ENCODE measurements at regions not wholly inside any gene's neighbourhood (a gene's known extent, or its start where the extent isn't known, plus 50 kb on each side); places are given as distances from the start of the nearest gene placed in this dataset.
"Not testable (repeated sequence)": the region's sequence is repeated elsewhere in the genome, so short reads cannot be mapped to it uniquely, and the experiment has no call there.

GRCh38 chr12:89824822-89825221 lies 116.2 kb upstream of the ATP2B1 start:
- H3K4me3 ChIP-seq (ENCODE audit: low read depth, low read length): no peak overlapping the region
- TF ChIP-seq CTCF (IDR thresholded peaks at IDR 0.05; ENCODE audit: insufficient read depth, low read length): no peak
- DNase-seq (ENCODE audit: low read depth): no peak

- H3K4me3 ChIP-seq (ENCODE audit: low read depth, low read length); DNase-seq (ENCODE audit: low read depth): not testable (repeated sequence)
Measured at GRCh38 chr12:89822992-89823391, 114.4 kb upstream of the ATP2B1 start.

DNA sequence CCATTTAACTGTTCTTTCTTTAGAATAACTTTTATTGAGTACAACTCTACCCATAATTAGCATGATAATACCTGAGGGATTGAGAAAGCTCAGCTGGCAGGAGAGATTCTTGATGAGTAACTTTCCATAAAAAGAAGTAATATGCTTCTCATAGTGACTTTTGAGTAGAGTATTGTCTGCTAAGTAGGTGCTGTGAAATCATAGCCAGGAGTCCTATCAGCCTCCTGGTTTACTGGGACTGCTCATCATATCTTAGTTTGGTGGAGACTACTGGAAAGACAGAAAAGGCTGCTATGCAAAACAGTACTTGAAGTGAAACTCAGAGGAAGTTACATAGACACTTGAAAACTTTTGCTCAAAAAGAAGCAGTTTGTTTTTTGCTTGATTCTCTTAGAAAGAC lies 113.3 kb upstream of the ATP2B1 start:
- no peak for TF ChIP-seq CTCF (IDR thresholded peaks at IDR 0.05; ENCODE audit: insufficient read depth, low read length)
- no peak for DNase-seq (ENCODE audit: low read depth)
- H3K4me3 ChIP-seq (ENCODE audit: low read depth, low read length): no peak overlapping the region

- H3K4me3 ChIP-seq (ENCODE audit: low read depth, low read length): no peak overlapping the region
- DNase-seq (ENCODE audit: low read depth): no peak
- no peak for TF ChIP-seq CTCF (IDR thresholded peaks at IDR 0.05; ENCODE audit: insufficient read depth, low read length)
Measured at GRCh38 chr12:89817501-89818226, 109.0 kb upstream of the ATP2B1 start.

GRCh38 chr12:89815225-89815624 lies 106.6 kb upstream of the ATP2B1 start:
- no peak for DNase-seq (ENCODE audit: low read depth)
- no peak overlapping the region for H3K4me3 ChIP-seq (ENCODE audit: low read depth, low read length)

DNA sequence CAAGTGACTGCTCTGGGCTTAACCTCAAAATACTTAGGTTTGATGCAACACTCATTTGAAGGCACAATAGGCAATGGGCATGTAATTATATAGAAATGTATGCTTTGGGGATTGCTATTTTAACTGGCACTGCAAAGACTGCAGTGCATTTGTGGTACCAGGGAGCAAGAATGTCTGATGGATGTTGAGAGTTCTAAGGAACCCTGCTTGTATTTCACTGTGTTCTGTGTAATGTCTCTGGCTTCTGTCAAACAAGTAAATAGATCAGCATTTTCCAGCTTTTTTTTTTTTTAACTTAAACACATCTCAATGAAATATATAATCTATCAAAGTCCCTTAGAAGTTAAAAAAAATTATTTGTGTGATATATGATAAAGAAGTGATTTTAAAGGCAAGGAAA lies 94.8 kb upstream of the ATP2B1 start:
- TF ChIP-seq CTCF (IDR thresholded peaks at IDR 0.05; ENCODE audit: insufficient read depth, low read length): no peak
- H3K4me3 ChIP-seq (ENCODE audit: low read depth, low read length): no peak overlapping the region
- no peak for DNase-seq (ENCODE audit: low read depth)

More at GRCh38 chr12:89815225-89815624, 106.6 kb upstream of the ATP2B1 start:
- no peak for TF ChIP-seq CTCF (IDR thresholded peaks at IDR 0.05; ENCODE audit: insufficient read depth, low read length)

- no peak for TF ChIP-seq CTCF (IDR thresholded peaks at IDR 0.05; ENCODE audit: insufficient read depth, low read length)
- no peak overlapping the region for H3K4me3 ChIP-seq (ENCODE audit: low read depth, low read length)
- no peak for DNase-seq (ENCODE audit: low read depth)
Measured at GRCh38 chr12:89801284-89801683, 92.6 kb upstream of the ATP2B1 start.
